Hepatocyte (in vitro differentiated cells): ENCODE measurements at regions not wholly inside any gene's neighbourhood (a gene's known extent, or its start where the extent isn't known, plus 50 kb on each side); places are given as distances from the start of the nearest gene placed in this dataset.

Experiments used
- CTCF ChIP-seq: fragments of 200-600 bp; sonication (generic); IDR thresholded peaks from 2 replicates; pipeline ENCODE4 v1.5.1; 2016; ENCODE audit warnings: antibody characterized with exemption, mild to moderate bottlenecking; ENCODE audit not compliant: poor library complexity
- EZH2 ChIP-seq: fragments of 200-600 bp; sonication (generic); IDR thresholded peaks from 2 replicates; pipeline ENCODE4 v1.6.1; 2016; ENCODE audit warnings: antibody characterized with exemption, mild to moderate bottlenecking, borderline replicate concordance

GRCh38 chr22:22997262-22997898 is 72.9 kb upstream of the GNAZ start:
- TF ChIP-seq CTCF, result no peak
- TF ChIP-seq EZH2, result no peak
